Sigmoid colon (tissue), 4 donors: ENCODE measurements at regions not wholly inside any gene's neighbourhood (a gene's known extent, or its start where the extent isn't known, plus 50 kb on each side); places are given as distances from the start of the nearest gene placed in this dataset.

Experiments
- CTCF ChIP-seq, 4 experiments: fragments of 450-650 bp in 3 of 4; fragments of 200-600 bp in 1 of 4; IDR thresholded peaks; one replicate each; pipeline ENCODE4 v1.5.1; 2016 to 2019; ENCODE audit warnings: antibody characterized with exemption in 4 of 4, mild to moderate bottlenecking in 3 of 4, moderate library complexity in 2 of 4
- POLR2AphosphoS5 ChIP-seq, 4 donors: sonication (generic); formaldehyde crosslinking; IDR thresholded peaks; one replicate each; pipeline ENCODE4 v1.6.1; 2017; ENCODE audit warnings: antibody characterized with exemption in 4 of 4

- TF ChIP-seq POLR2AphosphoS5 (IDR thresholded peaks at IDR 0.05) (no peak), CTCF (IDR thresholded peaks at IDR 0.05) (no peak)
Measured at GRCh38 chr1:100613817-100614559, 76.0 kb downstream of the GPR88 start.
